ENCODE measurements at regions not wholly inside any gene's neighbourhood (a gene's known extent, or its start where the extent isn't known, plus 50 kb on each side); places are given as distances from the start of the nearest gene placed in this dataset.

DNA sequence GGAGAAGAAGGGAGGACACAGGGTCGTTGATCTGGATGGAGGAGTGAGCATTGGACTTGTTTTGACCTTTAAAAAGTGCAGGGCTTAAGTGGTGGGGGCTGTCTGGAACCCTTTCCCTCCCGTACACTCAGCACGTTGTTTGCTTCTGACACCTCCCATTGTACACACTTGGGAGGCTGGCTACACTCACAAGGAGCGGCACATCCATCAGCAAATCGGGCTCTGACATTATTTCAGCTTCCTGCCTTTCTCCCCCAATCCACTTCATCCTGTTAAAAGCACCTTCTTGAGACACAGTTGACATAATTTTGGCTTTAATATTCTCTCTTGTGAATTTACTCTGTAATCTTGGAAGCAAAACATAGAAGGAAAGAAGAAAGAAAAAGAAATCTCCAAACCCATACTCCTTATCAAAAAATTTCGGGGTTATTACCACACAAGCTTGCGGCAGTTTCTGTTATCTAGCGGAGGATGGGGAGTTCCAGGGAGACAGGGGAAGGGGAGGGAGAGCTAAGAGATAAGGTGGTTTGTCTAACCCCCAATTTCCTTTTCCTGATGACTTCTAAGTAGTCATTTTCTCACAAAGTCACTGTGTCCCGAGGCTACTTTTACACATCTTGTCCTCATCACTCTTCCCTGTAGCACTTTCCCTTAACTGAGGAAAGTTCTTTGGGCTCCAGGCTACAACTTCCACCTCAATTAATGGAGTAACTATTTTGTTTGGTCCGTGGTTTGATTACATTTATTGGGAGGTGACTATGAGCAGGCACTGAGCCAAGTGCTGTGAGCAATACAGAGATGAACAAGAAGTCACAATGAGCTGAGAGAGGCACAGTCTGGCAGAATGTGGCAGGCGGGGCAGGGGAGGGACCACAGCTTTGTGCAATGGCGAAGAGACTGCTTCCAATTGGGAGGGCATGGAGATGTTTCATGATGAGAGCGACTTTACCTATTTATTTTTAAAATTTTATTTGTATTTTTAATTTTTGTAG lies 240.1 kb upstream of the MEX3C start:
- Mint-ChIP-seq H3K27ac (ENCODE audit: unreplicated experiment) (no peak overlapping the region), H3K4me3 (ENCODE audit: low read depth, unreplicated experiment) (no peak overlapping the region), H3K4me1 (ENCODE audit: low read depth, unreplicated experiment) (peaks cover 16% of the 10 kb centered on the region), H3K36me3 (ENCODE audit: insufficient read depth, unreplicated experiment) (no peaks in the 10 kb centered on the region), H3K27me3 (ENCODE audit: unreplicated experiment) (peaks cover 31% of the 10 kb centered on the region), H3K9me3 (ENCODE audit: low read depth, unreplicated experiment) (peaks cover 3% of the 10 kb centered on the region)
- intact Hi-C loops (cut with micrococcal nuclease; ENCODE audit: unreplicated experiment): no loop called here
- peak; percentile 30 for DNase-seq
- BruUV-seq (replicated peaks): no TSS peak
- TF ChIP-seq, protein P1, sequence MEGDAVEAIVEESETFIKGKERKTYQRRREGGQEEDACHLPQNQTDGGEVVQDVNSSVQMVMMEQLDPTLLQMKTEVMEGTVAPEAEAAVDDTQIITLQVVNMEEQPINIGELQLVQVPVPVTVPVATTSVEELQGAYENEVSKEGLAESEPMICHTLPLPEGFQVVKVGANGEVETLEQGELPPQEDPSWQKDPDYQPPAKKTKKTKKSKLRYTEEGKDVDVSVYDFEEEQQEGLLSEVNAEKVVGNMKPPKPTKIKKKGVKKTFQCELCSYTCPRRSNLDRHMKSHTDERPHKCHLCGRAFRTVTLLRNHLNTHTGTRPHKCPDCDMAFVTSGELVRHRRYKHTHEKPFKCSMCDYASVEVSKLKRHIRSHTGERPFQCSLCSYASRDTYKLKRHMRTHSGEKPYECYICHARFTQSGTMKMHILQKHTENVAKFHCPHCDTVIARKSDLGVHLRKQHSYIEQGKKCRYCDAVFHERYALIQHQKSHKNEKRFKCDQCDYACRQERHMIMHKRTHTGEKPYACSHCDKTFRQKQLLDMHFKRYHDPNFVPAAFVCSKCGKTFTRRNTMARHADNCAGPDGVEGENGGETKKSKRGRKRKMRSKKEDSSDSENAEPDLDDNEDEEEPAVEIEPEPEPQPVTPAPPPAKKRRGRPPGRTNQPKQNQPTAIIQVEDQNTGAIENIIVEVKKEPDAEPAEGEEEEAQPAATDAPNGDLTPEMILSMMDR (IDR thresholded peaks at IDR 0.05; ENCODE audit: unreplicated experiment): no peak
- CTCF ChIA-PET: no interaction called here

DNA sequence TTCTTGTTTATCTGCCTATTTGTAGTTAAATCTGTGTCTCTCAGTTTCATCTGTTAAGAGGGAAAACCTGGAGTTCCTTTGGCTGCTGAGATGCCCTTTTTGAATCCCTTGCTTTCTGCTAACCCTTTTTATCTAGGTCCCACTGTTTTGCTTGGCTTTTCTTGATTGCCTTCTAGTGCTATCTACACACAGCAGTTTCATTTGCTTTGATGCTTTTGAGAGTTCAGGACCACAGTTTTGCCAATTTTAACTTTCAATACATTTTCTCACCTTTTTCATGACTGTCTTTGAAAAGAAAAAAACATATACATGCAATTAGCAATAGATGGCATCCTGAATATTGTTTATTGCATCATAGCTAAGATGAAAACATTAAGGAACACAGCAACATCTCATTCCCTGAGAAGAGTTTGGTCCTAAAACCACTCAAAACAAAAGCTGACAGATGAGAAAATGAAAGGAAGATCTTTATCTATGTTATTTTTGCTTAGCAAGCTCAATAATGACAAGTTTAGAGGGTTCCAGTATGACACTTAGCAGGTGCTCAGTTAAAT lies 241.4 kb upstream of the MEX3C start:
- TF ChIP-seq, protein P1 (IDR thresholded peaks at IDR 0.05; ENCODE audit: unreplicated experiment): no peak
- no peak overlapping the region for H3K27ac Mint-ChIP-seq (ENCODE audit: unreplicated experiment)
- no peak for DNase-seq
- H3K9me3 Mint-ChIP-seq (ENCODE audit: low read depth, unreplicated experiment): no peaks in the 10 kb centered on the region
- BruUV-seq (replicated peaks): no TSS peak
- H3K4me1 Mint-ChIP-seq (ENCODE audit: low read depth, unreplicated experiment): peaks cover 16% of the 10 kb centered on the region
- CTCF ChIA-PET: no interaction called here
- no peaks in the 10 kb centered on the region for H3K36me3 Mint-ChIP-seq (ENCODE audit: insufficient read depth, unreplicated experiment)
- peaks cover 44% of the 10 kb centered on the region for H3K27me3 Mint-ChIP-seq (ENCODE audit: unreplicated experiment)
- no peak overlapping the region for H3K4me3 Mint-ChIP-seq (ENCODE audit: low read depth, unreplicated experiment)
- intact Hi-C loops (cut with micrococcal nuclease; ENCODE audit: unreplicated experiment): no loop called here

DNA sequence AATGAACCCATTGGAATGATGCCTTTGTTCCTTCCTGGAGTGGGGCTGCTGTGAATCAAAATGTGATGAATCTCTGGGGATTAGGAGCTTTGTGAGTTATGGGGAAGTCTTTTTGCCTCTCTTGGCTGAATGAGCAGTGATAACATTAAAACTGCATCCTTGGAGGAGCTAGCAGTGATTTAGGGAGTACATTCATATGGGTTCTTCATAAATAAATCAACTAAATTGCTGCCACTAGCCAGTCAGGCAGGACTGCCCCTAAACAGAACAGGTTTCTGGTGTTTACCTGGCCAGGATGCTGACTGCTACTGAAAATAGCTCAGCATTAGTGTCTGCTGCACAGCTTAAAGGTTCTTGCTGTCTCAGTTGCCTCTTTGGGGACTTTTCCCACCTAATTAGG lies 244.5 kb upstream of the MEX3C start:
- DNase-seq: no peak
- Mint-ChIP-seq H3K27me3 (ENCODE audit: unreplicated experiment) (peaks cover 45% of the 10 kb centered on the region), H3K4me3 (ENCODE audit: low read depth, unreplicated experiment) (no peak overlapping the region), H3K4me1 (ENCODE audit: low read depth, unreplicated experiment) (peaks cover 10% of the 10 kb centered on the region), H3K9me3 (ENCODE audit: low read depth, unreplicated experiment) (no peaks in the 10 kb centered on the region), H3K27ac (ENCODE audit: unreplicated experiment) (no peak overlapping the region), H3K36me3 (ENCODE audit: insufficient read depth, unreplicated experiment) (no peaks in the 10 kb centered on the region)
- TF ChIP-seq, protein P1 (IDR thresholded peaks at IDR 0.05; ENCODE audit: unreplicated experiment): no peak
- CTCF ChIA-PET: no interaction called here
- intact Hi-C loops (cut with micrococcal nuclease; ENCODE audit: unreplicated experiment): no loop called here
- no TSS peak for BruUV-seq (replicated peaks)

DNA sequence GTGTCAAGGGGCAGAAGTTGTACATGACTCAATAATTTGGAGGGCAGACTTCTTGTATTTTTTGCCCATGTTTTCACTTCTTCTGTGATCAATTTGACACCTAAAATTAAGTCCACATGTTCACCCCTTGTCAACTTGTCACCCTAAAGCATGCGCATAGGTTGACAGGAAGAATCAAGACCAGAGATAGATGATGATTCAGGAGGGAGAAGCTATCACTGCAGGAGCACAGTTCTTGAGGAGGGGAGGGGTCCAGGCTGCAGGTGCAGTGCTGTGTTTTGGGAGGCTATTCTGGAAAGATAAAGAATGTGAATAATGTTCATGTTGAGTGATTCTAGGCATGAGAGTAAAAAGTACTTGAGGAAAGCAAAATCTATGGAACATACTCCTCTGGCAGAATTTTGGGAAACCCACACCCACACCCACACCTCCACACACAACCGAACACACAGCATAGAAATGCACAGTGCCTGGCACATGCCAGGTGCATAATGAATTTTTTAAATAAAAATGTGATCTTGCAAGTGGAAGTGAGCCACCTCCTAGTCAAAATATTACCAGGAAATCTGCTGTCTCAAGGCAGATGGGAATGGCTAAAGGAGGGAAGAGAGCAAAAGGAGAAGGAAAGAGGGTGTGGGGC lies 249.2 kb upstream of the MEX3C start:
- BruUV-seq (replicated peaks): no TSS peak
- Mint-ChIP-seq H3K9me3 (ENCODE audit: low read depth, unreplicated experiment) (no peaks in the 10 kb centered on the region), H3K36me3 (ENCODE audit: insufficient read depth, unreplicated experiment) (no peaks in the 10 kb centered on the region), H3K4me3 (ENCODE audit: low read depth, unreplicated experiment) (no peak overlapping the region), H3K27ac (ENCODE audit: unreplicated experiment) (no peak overlapping the region), H3K27me3 (ENCODE audit: unreplicated experiment) (peaks cover 54% of the 10 kb centered on the region), H3K4me1 (ENCODE audit: low read depth, unreplicated experiment) (no peaks in the 10 kb centered on the region)
- intact Hi-C loops (cut with micrococcal nuclease; ENCODE audit: unreplicated experiment): no loop called here
- no peak for DNase-seq
- TF ChIP-seq, protein P1 (IDR thresholded peaks at IDR 0.05; ENCODE audit: unreplicated experiment): no peak
- CTCF ChIA-PET: no interaction called here

Data from Calu3 (cell line).